ENCODE measurements at regions not wholly inside any gene's neighbourhood (a gene's known extent, or its start where the extent isn't known, plus 50 kb on each side); places are given as distances from the start of the nearest gene placed in this dataset.

- H3K36me3 ChIP-seq = no peaks in the 10 kb centered on the region
- H3K27me3 ChIP-seq = no peaks in the 10 kb centered on the region
- DNase-seq = no peak
- no peak overlapping the region for H3K27ac ChIP-seq
- peaks cover 0 to 3% (median 0%) of the 10 kb centered on the region in 4 donors for H3K9me3 ChIP-seq
- intact Hi-C loops (cut with DNase I) = no loop called here
- no peak for TF ChIP-seq POLR2A (IDR thresholded peaks at IDR 0.05)
- TF ChIP-seq CTCF (IDR thresholded peaks at IDR 0.05) = no peak
- TF ChIP-seq EP300 (IDR thresholded peaks at IDR 0.05) = no peak
- no peak for TF ChIP-seq POLR2AphosphoS5 (IDR thresholded peaks at IDR 0.05)
- H3K4me1 ChIP-seq = peaks cover 0 to 5% (median 0%) of the 10 kb centered on the region in 4 donors
- H3K4me3 ChIP-seq = no peak overlapping the region
- whole genome bisulfite sequencing, 2 donors = 10 to 52% methylated on average over 13 of the region's 13 CpGs
Measured at GRCh38 chr7:51680594-51681399, 364.2 kb upstream of the COBL start.

- Histone ChIP-seq H3K9me3 (peaks cover 0 to 3% (median 0%) of the 10 kb centered on the region in 4 donors), H3K4me3 (no peak overlapping the region), H3K27me3 (no peaks in the 10 kb centered on the region), H3K4me1 (peaks cover 0 to 5% (median 0%) of the 10 kb centered on the region in 4 donors), H3K36me3 (no peaks in the 10 kb centered on the region), H3K27ac (no peak overlapping the region)
- intact Hi-C loops (cut with DNase I) = no loop called here
- no peak for DNase-seq
- 88 to 91% methylated on average over 9 of the region's 9 CpGs for WGBS, 2 donors
- TF ChIP-seq POLR2A (IDR thresholded peaks at IDR 0.05) (no peak), EP300 (IDR thresholded peaks at IDR 0.05) (no peak), POLR2AphosphoS5 (IDR thresholded peaks at IDR 0.05) (no peak), CTCF (IDR thresholded peaks at IDR 0.05) (no peak)
Measured at GRCh38 chr7:51679358-51679757, 362.7 kb upstream of the COBL start.

GRCh38 chr7:51666751-51667150, 350.1 kb upstream of the COBL start:
- TF ChIP-seq CTCF (IDR thresholded peaks at IDR 0.05) (no peak), POLR2AphosphoS5 (IDR thresholded peaks at IDR 0.05) (no peak), POLR2A (IDR thresholded peaks at IDR 0.05) (no peak), EP300 (IDR thresholded peaks at IDR 0.05) (no peak)
- no peak overlapping the region for H3K27ac ChIP-seq
- H3K36me3 ChIP-seq = no peaks in the 10 kb centered on the region
- 16 to 41% methylated on average over 5 of the region's 5 CpGs for WGBS, 2 donors
- peaks cover 0 to 7% (median 0%) of the 10 kb centered on the region in 4 donors for H3K4me1 ChIP-seq
- no peaks in the 10 kb centered on the region for H3K9me3 ChIP-seq
- no peak overlapping the region for H3K4me3 ChIP-seq
- intact Hi-C loops (cut with DNase I) = no loop called here
- no peak for DNase-seq
- H3K27me3 ChIP-seq = no peaks in the 10 kb centered on the region

GRCh38 chr7:51666266-51666665, 349.7 kb upstream of the COBL start:
- Histone ChIP-seq H3K27me3 (no peaks in the 10 kb centered on the region), H3K4me3 (no peak overlapping the region), H3K4me1 (peaks cover 0 to 7% (median 0%) of the 10 kb centered on the region in 4 donors), H3K27ac (no peak overlapping the region), H3K9me3 (no peaks in the 10 kb centered on the region), H3K36me3 (no peaks in the 10 kb centered on the region)
- no peak for TF ChIP-seq CTCF (IDR thresholded peaks at IDR 0.05)
- TF ChIP-seq EP300 (IDR thresholded peaks at IDR 0.05) = no peak
- no peak for TF ChIP-seq POLR2AphosphoS5 (IDR thresholded peaks at IDR 0.05)
- no peak for TF ChIP-seq POLR2A (IDR thresholded peaks at IDR 0.05)
- intact Hi-C loops (cut with DNase I) = no loop called here
- 6 to 23% methylated on average over 3 of the region's 3 CpGs for WGBS, 2 donors
- no peak for DNase-seq

Data from sigmoid colon (tissue), 6 donors.